ENCODE measurements at regions not wholly inside any gene's neighbourhood (a gene's known extent, or its start where the extent isn't known, plus 50 kb on each side); places are given as distances from the start of the nearest gene placed in this dataset.

DNA sequence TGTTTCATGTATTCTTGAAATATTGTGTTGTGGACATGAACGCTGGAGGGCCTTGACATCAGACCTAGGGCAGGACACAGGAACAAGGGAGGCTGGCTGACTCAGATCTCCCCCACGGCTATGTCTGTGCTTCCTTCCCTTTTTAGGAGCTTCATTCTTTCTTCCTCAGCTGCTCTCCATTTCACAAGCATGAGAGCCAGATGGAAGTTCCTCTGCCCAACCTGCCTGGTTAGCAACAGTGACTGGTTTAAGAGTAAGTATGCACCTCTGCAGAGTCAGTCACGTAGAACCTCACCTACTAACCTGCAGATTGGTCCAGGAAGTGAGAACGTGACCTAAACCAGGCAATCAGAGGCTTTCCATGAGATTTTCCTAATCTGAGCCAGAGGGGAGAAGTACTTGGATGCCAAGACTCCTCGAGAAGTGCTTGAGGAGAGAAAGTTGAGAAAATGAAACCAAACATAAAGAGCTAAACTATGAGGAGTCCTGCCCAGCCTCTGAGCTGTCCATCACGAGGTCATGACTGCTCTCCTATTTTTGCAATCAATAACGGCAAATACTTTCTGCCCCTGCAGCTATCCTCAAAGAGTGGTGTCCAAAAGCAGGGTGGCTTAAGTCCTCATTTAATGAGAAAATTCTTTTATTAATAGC is 465.2 kb upstream of the CITED2 start:
- peak overlapping the region; percentile 48 for H3K4me2 ChIP-seq (ENCODE audit: low read depth, low read length)
- H3K4me1 ChIP-seq (ENCODE audit: low read length) = peaks cover 7% of the 10 kb centered on the region
- H3K9me2 ChIP-seq (replicated peaks; ENCODE audit: insufficient read depth, low read length) = no peaks in the 10 kb centered on the region
- no peaks in the 10 kb centered on the region for H3K79me2 ChIP-seq (ENCODE audit: low read length)
- H3K9ac ChIP-seq (ENCODE audit: low read length) = no peak overlapping the region
- no peaks in the 10 kb centered on the region for H3K27me3 ChIP-seq (replicated peaks; ENCODE audit: insufficient read depth, low read length)
- TF ChIP-seq, protein P1, sequence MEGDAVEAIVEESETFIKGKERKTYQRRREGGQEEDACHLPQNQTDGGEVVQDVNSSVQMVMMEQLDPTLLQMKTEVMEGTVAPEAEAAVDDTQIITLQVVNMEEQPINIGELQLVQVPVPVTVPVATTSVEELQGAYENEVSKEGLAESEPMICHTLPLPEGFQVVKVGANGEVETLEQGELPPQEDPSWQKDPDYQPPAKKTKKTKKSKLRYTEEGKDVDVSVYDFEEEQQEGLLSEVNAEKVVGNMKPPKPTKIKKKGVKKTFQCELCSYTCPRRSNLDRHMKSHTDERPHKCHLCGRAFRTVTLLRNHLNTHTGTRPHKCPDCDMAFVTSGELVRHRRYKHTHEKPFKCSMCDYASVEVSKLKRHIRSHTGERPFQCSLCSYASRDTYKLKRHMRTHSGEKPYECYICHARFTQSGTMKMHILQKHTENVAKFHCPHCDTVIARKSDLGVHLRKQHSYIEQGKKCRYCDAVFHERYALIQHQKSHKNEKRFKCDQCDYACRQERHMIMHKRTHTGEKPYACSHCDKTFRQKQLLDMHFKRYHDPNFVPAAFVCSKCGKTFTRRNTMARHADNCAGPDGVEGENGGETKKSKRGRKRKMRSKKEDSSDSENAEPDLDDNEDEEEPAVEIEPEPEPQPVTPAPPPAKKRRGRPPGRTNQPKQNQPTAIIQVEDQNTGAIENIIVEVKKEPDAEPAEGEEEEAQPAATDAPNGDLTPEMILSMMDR (IDR thresholded peaks at IDR 0.05; ENCODE audit: low read length) = no peak
- DNase-seq = no peak
- no peaks in the 10 kb centered on the region; the same call in 1 of the 2 replicates for H3F3A ChIP-seq (ENCODE audit: insufficient read depth, low read length)
- H2AFZ ChIP-seq (ENCODE audit: low read length) = 0 out of 2 replicates have a peak overlapping the region, but pooled peaks have one; percentile 32
- H4K20me1 ChIP-seq (ENCODE audit: insufficient read depth, low read length) = no peaks in the 10 kb centered on the region
- H3K36me3 ChIP-seq (replicated peaks; ENCODE audit: insufficient read depth, low read length) = no peaks in the 10 kb centered on the region
- H3K9me3 ChIP-seq (replicated peaks; ENCODE audit: insufficient read depth, low read length) = no peaks in the 10 kb centered on the region
- H3K27ac ChIP-seq (ENCODE audit: low read length) = no peak overlapping the region
- no peak overlapping the region for H3K4me3 ChIP-seq (ENCODE audit: low read length)

GRCh38 chr6:139834232-139834631 is 459.8 kb upstream of the CITED2 start:
- Histone ChIP-seq H3K9me3 (replicated peaks; ENCODE audit: insufficient read depth, low read length) (no peaks in the 10 kb centered on the region), H3F3A (ENCODE audit: insufficient read depth, low read length) (no peaks in the 10 kb centered on the region), H3K4me3 (ENCODE audit: low read length) (no peak overlapping the region), H3K9me2 (replicated peaks; ENCODE audit: insufficient read depth, low read length) (no peaks in the 10 kb centered on the region), H3K27ac (ENCODE audit: low read length) (no peak overlapping the region), H3K4me2 (ENCODE audit: low read depth, low read length) (no peak overlapping the region), H3K4me1 (ENCODE audit: low read length) (no peaks in the 10 kb centered on the region), H2AFZ (ENCODE audit: low read length) (no peak overlapping the region), H3K27me3 (replicated peaks; ENCODE audit: insufficient read depth, low read length) (no peaks in the 10 kb centered on the region), H3K36me3 (replicated peaks; ENCODE audit: insufficient read depth, low read length) (no peaks in the 10 kb centered on the region), H3K79me2 (ENCODE audit: low read length) (no peaks in the 10 kb centered on the region), H4K20me1 (ENCODE audit: insufficient read depth, low read length) (no peaks in the 10 kb centered on the region), H3K9ac (ENCODE audit: low read length) (no peak overlapping the region)
- no peak for DNase-seq
- no peak for TF ChIP-seq EZH2 (optimal IDR thresholded peaks at IDR 0.05; ENCODE audit: low read depth, low read length)
- TF ChIP-seq, protein P1 (IDR thresholded peaks at IDR 0.05; ENCODE audit: low read length) = no peak
- no peak for TF ChIP-seq EZH2phosphoT487 (IDR thresholded peaks at IDR 0.05; ENCODE audit: low read length)

DNA sequence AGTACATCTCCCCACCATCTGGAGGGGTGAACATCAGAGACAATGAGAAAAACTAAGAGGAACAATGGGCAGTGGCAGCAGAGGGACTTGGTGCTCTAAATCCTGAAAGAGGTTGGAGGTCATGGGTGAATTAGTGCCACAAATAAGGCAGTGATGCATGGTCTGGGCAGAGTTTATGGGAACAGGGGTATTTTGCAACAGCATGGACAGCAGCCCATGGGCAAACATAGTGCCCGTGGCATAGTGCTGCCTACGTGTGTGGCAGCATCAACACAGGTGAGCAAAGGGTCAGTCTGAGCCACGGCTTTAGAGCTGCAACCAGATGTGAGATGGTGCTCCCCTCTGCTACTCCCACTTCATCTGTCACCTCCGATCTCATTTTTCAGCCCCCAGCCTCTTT is 459.1 kb upstream of the CITED2 start:
- H3K27me3 ChIP-seq (replicated peaks; ENCODE audit: insufficient read depth, low read length) = no peaks in the 10 kb centered on the region
- H3K4me2 ChIP-seq (ENCODE audit: low read depth, low read length) = no peak overlapping the region
- no peak overlapping the region for H3K4me3 ChIP-seq (ENCODE audit: low read length)
- DNase-seq = no peak
- H3K36me3 ChIP-seq (replicated peaks; ENCODE audit: insufficient read depth, low read length) = no peaks in the 10 kb centered on the region
- H2AFZ ChIP-seq (ENCODE audit: low read length) = no peak overlapping the region
- no peaks in the 10 kb centered on the region for H4K20me1 ChIP-seq (ENCODE audit: insufficient read depth, low read length)
- H3K9me3 ChIP-seq (replicated peaks; ENCODE audit: insufficient read depth, low read length) = no peaks in the 10 kb centered on the region
- H3K9me2 ChIP-seq (replicated peaks; ENCODE audit: insufficient read depth, low read length) = no peaks in the 10 kb centered on the region
- no peaks in the 10 kb centered on the region for H3K79me2 ChIP-seq (ENCODE audit: low read length)
- no peak overlapping the region for H3K9ac ChIP-seq (ENCODE audit: low read length)
- no peaks in the 10 kb centered on the region for H3K4me1 ChIP-seq (ENCODE audit: low read length)
- no peaks in the 10 kb centered on the region for H3F3A ChIP-seq (ENCODE audit: insufficient read depth, low read length)
- H3K27ac ChIP-seq (ENCODE audit: low read length) = no peak overlapping the region
- TF ChIP-seq EZH2phosphoT487 (IDR thresholded peaks at IDR 0.05; ENCODE audit: low read length) (no peak), EZH2 (optimal IDR thresholded peaks at IDR 0.05; ENCODE audit: low read depth, low read length) (no peak)
- TF ChIP-seq, protein P1 (IDR thresholded peaks at IDR 0.05; ENCODE audit: low read length) = no peak
